ENCODE measurements at regions not wholly inside any gene's neighbourhood (a gene's known extent, or its start where the extent isn't known, plus 50 kb on each side); places are given as distances from the start of the nearest gene placed in this dataset.
"Not testable (repeated sequence)": the region's sequence is repeated elsewhere in the genome, so short reads cannot be mapped to it uniquely, and the experiment has no call there.

GRCh38 chr2:189327879-189328847 lies 113.1 kb upstream of the WDR75 start:
- DNase-seq (ENCODE audit: low spot score in 2 of 2), result no peak
- H3K36me3 Mint-ChIP-seq, result peaks cover 9 to 20% of the 10 kb centered on the region in 2 donors
- ATAC-seq, result no peak
- H3K27ac Mint-ChIP-seq, result no peak overlapping the region
- peaks cover 7 to 16% of the 10 kb centered on the region in 2 donors for H3K9me3 Mint-ChIP-seq

GRCh38 chr2:189328848-189329245 lies 112.4 kb upstream of the WDR75 start:
- peaks cover 9 to 20% of the 10 kb centered on the region in 2 donors for H3K36me3 Mint-ChIP-seq
- H3K27ac Mint-ChIP-seq, result no peak overlapping the region

GRCh38 chr2:189336276-189336975 lies 104.8 kb upstream of the WDR75 start:
- H3K36me3 Mint-ChIP-seq, result peaks cover 23 to 40% of the 10 kb centered on the region in 2 donors
- DNase-seq (ENCODE audit: low spot score in 2 of 2), result no peak
- H3K27ac Mint-ChIP-seq, result no peak overlapping the region
- peaks cover 13 to 27% of the 10 kb centered on the region in 2 donors for H3K9me3 Mint-ChIP-seq
- ATAC-seq, result no peak

More at GRCh38 chr2:189328848-189329245, 112.4 kb upstream of the WDR75 start:
- DNase-seq (ENCODE audit: low spot score in 2 of 2) (no peak), ATAC-seq (no peak)
- H3K9me3 Mint-ChIP-seq, result peaks cover 7 to 16% of the 10 kb centered on the region in 2 donors

GRCh38 chr2:189337656-189338055 lies 103.6 kb upstream of the WDR75 start:
- peaks cover 19 to 31% of the 10 kb centered on the region in 2 donors for H3K36me3 Mint-ChIP-seq

GRCh38 chr2:189338115-189338514 lies 103.2 kb upstream of the WDR75 start:
- no peak for DNase-seq (ENCODE audit: low spot score in 2 of 2)
- Mint-ChIP-seq H3K36me3 (peaks cover 18 to 29% of the 10 kb centered on the region in 2 donors), H3K9me3 (peaks cover 8 to 22% of the 10 kb centered on the region in 2 donors), H3K27ac (no peak overlapping the region)
- no peak for ATAC-seq

More at GRCh38 chr2:189337656-189338055, 103.6 kb upstream of the WDR75 start:
- H3K9me3 Mint-ChIP-seq, result peaks cover 8 to 24% of the 10 kb centered on the region in 2 donors
- ATAC-seq, result no peak
- DNase-seq (ENCODE audit: low spot score in 2 of 2), result no peak
- H3K27ac Mint-ChIP-seq, result no peak overlapping the region

- peaks cover 8 to 15% of the 10 kb centered on the region in 2 donors for H3K9me3 Mint-ChIP-seq
- no peak overlapping the region for H3K27ac Mint-ChIP-seq
- no peak for ATAC-seq
These were observed 100.2 kb upstream of the WDR75 start for GRCh38 chr2:189341077-189341476.

GRCh38 chr2:189344043-189344442 lies 97.2 kb upstream of the WDR75 start:
- ATAC-seq, result no peak
- Mint-ChIP-seq H3K36me3 (peaks cover 7 to 18% of the 10 kb centered on the region in 2 donors), H3K9me3 (peaks cover 0 to 12% of the 10 kb centered on the region in 2 donors), H3K27ac (no peak overlapping the region)
- DNase-seq (ENCODE audit: low spot score in 2 of 2), result no peak

More at GRCh38 chr2:189341077-189341476, 100.2 kb upstream of the WDR75 start:
- DNase-seq (ENCODE audit: low spot score in 2 of 2), result no peak
- H3K36me3 Mint-ChIP-seq, result peaks cover 18 to 23% of the 10 kb centered on the region in 2 donors

GRCh38 chr2:189347540-189347939 lies 93.7 kb upstream of the WDR75 start:
- H3K27ac Mint-ChIP-seq, result no peak overlapping the region
- H3K9me3 Mint-ChIP-seq, result peaks cover 0 to 16% of the 10 kb centered on the region in 2 donors
- DNase-seq (ENCODE audit: low spot score in 2 of 2) (no peak), ATAC-seq (peak; percentile 56 to 59)
- H3K36me3 Mint-ChIP-seq, result no peaks in the 10 kb centered on the region

- no peak for DNase-seq (ENCODE audit: low spot score in 2 of 2)
- Mint-ChIP-seq H3K36me3 (no peaks in the 10 kb centered on the region), H3K27ac (no peak overlapping the region)
These were observed 92.9 kb upstream of the WDR75 start for GRCh38 chr2:189348369-189348768.

GRCh38 chr2:189350540-189351209 lies 90.6 kb upstream of the WDR75 start:
- DNase-seq (ENCODE audit: low spot score in 2 of 2) (no peak), ATAC-seq (no peak)
- H3K36me3 Mint-ChIP-seq, result no peaks in the 10 kb centered on the region
- peaks cover 0 to 15% of the 10 kb centered on the region in 2 donors for H3K9me3 Mint-ChIP-seq
- no peak overlapping the region for H3K27ac Mint-ChIP-seq

More at GRCh38 chr2:189348369-189348768, 92.9 kb upstream of the WDR75 start:
- peaks cover 0 to 20% of the 10 kb centered on the region in 2 donors for H3K9me3 Mint-ChIP-seq
- peak in 1 of 2 donors; percentile 26 for ATAC-seq

- not testable (repeated sequence) for ATAC-seq; H3K36me3 Mint-ChIP-seq; DNase-seq (ENCODE audit: low spot score in 2 of 2); H3K27ac Mint-ChIP-seq
- peaks cover 0 to 14% of the 10 kb centered on the region in 2 donors for H3K9me3 Mint-ChIP-seq
These were observed 89.3 kb upstream of the WDR75 start for GRCh38 chr2:189351933-189352332.

- not testable (repeated sequence) for ATAC-seq; DNase-seq (ENCODE audit: low spot score in 2 of 2); H3K9me3 Mint-ChIP-seq; H3K36me3 Mint-ChIP-seq; H3K27ac Mint-ChIP-seq
These were observed 83.9 kb upstream of the WDR75 start for GRCh38 chr2:189357375-189357774.

- Mint-ChIP-seq H3K27ac (peak overlapping the region in 1 of 2 donors; percentile 10), H3K36me3 (peaks cover 0 to 4% of the 10 kb centered on the region in 2 donors), H3K9me3 (peaks cover 3 to 4% of the 10 kb centered on the region in 2 donors)
- DNase-seq (ENCODE audit: low spot score in 2 of 2), result no peak
- ATAC-seq, result no peak
These were observed 80.4 kb upstream of the WDR75 start for GRCh38 chr2:189360861-189361260.

- peak in 1 of 2 donors; percentile 71 for ATAC-seq
- Mint-ChIP-seq H3K9me3 (peaks cover 3 to 6% of the 10 kb centered on the region in 2 donors), H3K36me3 (no peaks in the 10 kb centered on the region), H3K27ac (no peak overlapping the region)
- no peak for DNase-seq (ENCODE audit: low spot score in 2 of 2)
These were observed 79.0 kb upstream of the WDR75 start for GRCh38 chr2:189362283-189362682.

- Mint-ChIP-seq H3K9me3 (peaks cover 3 to 8% of the 10 kb centered on the region in 2 donors), H3K27ac (no peak overlapping the region), H3K36me3 (no peaks in the 10 kb centered on the region)
- ATAC-seq (peak in 1 of 2 donors; percentile 55), DNase-seq (ENCODE audit: low spot score in 2 of 2) (no peak)
These were observed 77.7 kb upstream of the WDR75 start for GRCh38 chr2:189363559-189363958.

GRCh38 chr2:189364607-189365006 lies 76.7 kb upstream of the WDR75 start:
- DNase-seq (ENCODE audit: low spot score in 2 of 2) (no peak), ATAC-seq (no peak)
- no peaks in the 10 kb centered on the region for H3K36me3 Mint-ChIP-seq
- peaks cover 3 to 8% of the 10 kb centered on the region in 2 donors for H3K9me3 Mint-ChIP-seq
- no peak overlapping the region for H3K27ac Mint-ChIP-seq
